ENCODE measurements at regions not wholly inside any gene's neighbourhood (a gene's known extent, or its start where the extent isn't known, plus 50 kb on each side); places are given as distances from the start of the nearest gene placed in this dataset.
A peak's percentile ranks its signal among the peaks of the same experiment; 100 is the strongest.

GRCh38 chr14:53541411-53541810, 388.3 kb upstream of the DDHD1 start:
- FAIRE-seq = no peak
- no peak for DNase-seq (ENCODE audit: insufficient read length, low spot score)
- TF ChIP-seq POLR2A (IDR thresholded peaks at IDR 0.05; ENCODE audit: low read depth, low read length) (no peak), PAX5 (IDR thresholded peaks at IDR 0.05; ENCODE audit: insufficient read depth, low read length, severe bottlenecking) (no peak), SPI1 (IDR thresholded peaks at IDR 0.05; ENCODE audit: low read depth, low read length) (no peak), POLR2AphosphoS5 (IDR thresholded peaks at IDR 0.05; ENCODE audit: low read depth, low read length) (no peak), POU2F2 (IDR thresholded peaks at IDR 0.05; ENCODE audit: low read depth, low read length) (no peak), TAF1 (IDR thresholded peaks at IDR 0.05; ENCODE audit: low read depth, low read length) (no peak)

- FAIRE-seq (peak; percentile 59), DNase-seq (ENCODE audit: insufficient read length, low spot score) (peak; percentile 18)
- TF ChIP-seq PAX5 (IDR thresholded peaks at IDR 0.05; ENCODE audit: insufficient read depth, low read length, severe bottlenecking) (no peak), TAF1 (IDR thresholded peaks at IDR 0.05; ENCODE audit: low read depth, low read length) (no peak), POLR2A (IDR thresholded peaks at IDR 0.05; ENCODE audit: low read depth, low read length) (no peak), POU2F2 (IDR thresholded peaks at IDR 0.05; ENCODE audit: low read depth, low read length) (no peak), POLR2AphosphoS5 (IDR thresholded peaks at IDR 0.05; ENCODE audit: low read depth, low read length) (no peak), SPI1 (IDR thresholded peaks at IDR 0.05; ENCODE audit: low read depth, low read length) (no peak)
Observed at GRCh38 chr14:53539489-53540126, 386.5 kb upstream of the DDHD1 start.

- DNase-seq (ENCODE audit: insufficient read length, low spot score) = no peak
- no peak for FAIRE-seq
- no peak for TF ChIP-seq TAF1 (IDR thresholded peaks at IDR 0.05; ENCODE audit: low read depth, low read length)
- no peak for TF ChIP-seq PAX5 (IDR thresholded peaks at IDR 0.05; ENCODE audit: insufficient read depth, low read length, severe bottlenecking)
- TF ChIP-seq POLR2A (IDR thresholded peaks at IDR 0.05; ENCODE audit: low read depth, low read length) = no peak
- TF ChIP-seq POLR2AphosphoS5 (IDR thresholded peaks at IDR 0.05; ENCODE audit: low read depth, low read length) = no peak
- TF ChIP-seq POU2F2 (IDR thresholded peaks at IDR 0.05; ENCODE audit: low read depth, low read length) = no peak
- no peak for TF ChIP-seq SPI1 (IDR thresholded peaks at IDR 0.05; ENCODE audit: low read depth, low read length)
Observed at GRCh38 chr14:53538316-53538881, 385.3 kb upstream of the DDHD1 start.

GRCh38 chr14:53537422-53538315, 384.5 kb upstream of the DDHD1 start:
- FAIRE-seq (no peak), DNase-seq (ENCODE audit: insufficient read length, low spot score) (no peak)

GRCh38 chr14:53536446-53536845, 383.3 kb upstream of the DDHD1 start:
- no peak for FAIRE-seq
- no peak for DNase-seq (ENCODE audit: insufficient read length, low spot score)

More at GRCh38 chr14:53537422-53538315, 384.5 kb upstream of the DDHD1 start:
- no peak for TF ChIP-seq POLR2AphosphoS5 (IDR thresholded peaks at IDR 0.05; ENCODE audit: low read depth, low read length)
- no peak for TF ChIP-seq SPI1 (IDR thresholded peaks at IDR 0.05; ENCODE audit: low read depth, low read length)
- TF ChIP-seq POU2F2 (IDR thresholded peaks at IDR 0.05; ENCODE audit: low read depth, low read length) = no peak
- TF ChIP-seq POLR2A (IDR thresholded peaks at IDR 0.05; ENCODE audit: low read depth, low read length) = no peak
- TF ChIP-seq PAX5 (IDR thresholded peaks at IDR 0.05; ENCODE audit: insufficient read depth, low read length, severe bottlenecking) = no peak
- no peak for TF ChIP-seq TAF1 (IDR thresholded peaks at IDR 0.05; ENCODE audit: low read depth, low read length)

GRCh38 chr14:53534841-53535240, 381.7 kb upstream of the DDHD1 start:
- FAIRE-seq (no peak), DNase-seq (ENCODE audit: insufficient read length, low spot score) (no peak)
- TF ChIP-seq POLR2AphosphoS5 (IDR thresholded peaks at IDR 0.05; ENCODE audit: low read depth, low read length) (no peak), TAF1 (IDR thresholded peaks at IDR 0.05; ENCODE audit: low read depth, low read length) (no peak), POU2F2 (IDR thresholded peaks at IDR 0.05; ENCODE audit: low read depth, low read length) (no peak), PAX5 (IDR thresholded peaks at IDR 0.05; ENCODE audit: insufficient read depth, low read length, severe bottlenecking) (no peak), POLR2A (IDR thresholded peaks at IDR 0.05; ENCODE audit: low read depth, low read length) (no peak), SPI1 (IDR thresholded peaks at IDR 0.05; ENCODE audit: low read depth, low read length) (no peak)

More at GRCh38 chr14:53536446-53536845, 383.3 kb upstream of the DDHD1 start:
- TF ChIP-seq SPI1 (IDR thresholded peaks at IDR 0.05; ENCODE audit: low read depth, low read length) (no peak), POLR2AphosphoS5 (IDR thresholded peaks at IDR 0.05; ENCODE audit: low read depth, low read length) (no peak), PAX5 (IDR thresholded peaks at IDR 0.05; ENCODE audit: insufficient read depth, low read length, severe bottlenecking) (no peak), POU2F2 (IDR thresholded peaks at IDR 0.05; ENCODE audit: low read depth, low read length) (no peak), TAF1 (IDR thresholded peaks at IDR 0.05; ENCODE audit: low read depth, low read length) (no peak), POLR2A (IDR thresholded peaks at IDR 0.05; ENCODE audit: low read depth, low read length) (no peak)

GRCh38 chr14:53533384-53533970, 380.4 kb upstream of the DDHD1 start:
- FAIRE-seq (no peak), DNase-seq (ENCODE audit: insufficient read length, low spot score) (no peak)
- TF ChIP-seq POLR2AphosphoS5 (IDR thresholded peaks at IDR 0.05; ENCODE audit: low read depth, low read length) (no peak), POLR2A (IDR thresholded peaks at IDR 0.05; ENCODE audit: low read depth, low read length) (no peak), PAX5 (IDR thresholded peaks at IDR 0.05; ENCODE audit: insufficient read depth, low read length, severe bottlenecking) (no peak), TAF1 (IDR thresholded peaks at IDR 0.05; ENCODE audit: low read depth, low read length) (no peak), SPI1 (IDR thresholded peaks at IDR 0.05; ENCODE audit: low read depth, low read length) (no peak)

GRCh38 chr14:53532853-53533252, 379.7 kb upstream of the DDHD1 start:
- TF ChIP-seq POLR2A (IDR thresholded peaks at IDR 0.05; ENCODE audit: low read depth, low read length) (no peak), POU2F2 (IDR thresholded peaks at IDR 0.05; ENCODE audit: low read depth, low read length) (no peak), SPI1 (IDR thresholded peaks at IDR 0.05; ENCODE audit: low read depth, low read length) (no peak), PAX5 (IDR thresholded peaks at IDR 0.05; ENCODE audit: insufficient read depth, low read length, severe bottlenecking) (no peak), TAF1 (IDR thresholded peaks at IDR 0.05; ENCODE audit: low read depth, low read length) (no peak), POLR2AphosphoS5 (IDR thresholded peaks at IDR 0.05; ENCODE audit: low read depth, low read length) (no peak)
- no peak for FAIRE-seq

More at GRCh38 chr14:53532853-53533252, 379.7 kb upstream of the DDHD1 start:
- DNase-seq (ENCODE audit: insufficient read length, low spot score) = no peak
